AG09309 (cell line): ENCODE measurements at regions not wholly inside any gene's neighbourhood (a gene's known extent, or its start where the extent isn't known, plus 50 kb on each side); places are given as distances from the start of the nearest gene placed in this dataset.

Experiments
- DNase-seq: peaks from one replicate; pipeline ENCODE4 v3.0.0-alpha.2; 2010; ENCODE audit warnings: low read depth
- H3K4me3 ChIP-seq: 2 replicates; pipeline ENCODE4 v1.5.1; 2011; ENCODE audit warnings: mild to moderate bottlenecking, low read depth, low read length, moderate library complexity; ENCODE audit not compliant: control insufficient read depth
- CTCF ChIP-seq: IDR thresholded peaks from 2 replicates; pipeline ENCODE4 v1.5.1; 2011; ENCODE audit warnings: mild to moderate bottlenecking, low read depth, low read length, inconsistent platforms; ENCODE audit not compliant: insufficient read depth, control insufficient read depth; ENCODE audit errors: missing control alignments

GRCh38 chr4:159823743-159824142 lies 720.9 kb downstream of the RAPGEF2 start:
- DNase-seq: no peak
- no peak overlapping the region for H3K4me3 ChIP-seq
- TF ChIP-seq CTCF: no peak

- no peak for DNase-seq
- no peak overlapping the region for H3K4me3 ChIP-seq
- TF ChIP-seq CTCF: no peak
Measured at GRCh38 chr4:159828687-159829086, 725.8 kb downstream of the RAPGEF2 start.

DNA sequence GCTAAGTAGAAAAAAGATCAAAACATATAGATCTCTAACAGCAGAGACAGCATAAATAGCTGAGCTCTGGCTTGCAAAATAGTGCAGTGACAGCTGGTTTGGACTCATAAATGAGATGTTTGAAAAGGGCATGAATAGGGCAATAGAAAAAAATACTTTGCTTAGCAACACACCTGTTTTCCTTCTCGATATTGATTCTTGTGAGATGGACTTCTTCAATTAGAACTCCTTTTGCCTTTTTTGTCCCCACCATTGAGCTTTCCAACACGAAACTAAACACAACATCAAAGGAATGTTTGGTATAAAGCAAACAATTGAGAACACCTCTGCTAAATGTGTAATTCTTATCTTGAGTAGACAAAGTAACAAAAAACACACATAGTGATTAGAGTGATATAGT lies 726.3 kb downstream of the RAPGEF2 start:
- no peak for TF ChIP-seq CTCF
- no peak for DNase-seq
- H3K4me3 ChIP-seq: no peak overlapping the region

GRCh38 chr4:159837071-159837470 lies 734.2 kb downstream of the RAPGEF2 start:
- H3K4me3 ChIP-seq: no peak overlapping the region
- no peak for DNase-seq
- no peak for TF ChIP-seq CTCF

- H3K4me3 ChIP-seq: no peak overlapping the region
- no peak for DNase-seq
- TF ChIP-seq CTCF: no peak
Measured at GRCh38 chr4:159855731-159856130, 752.9 kb downstream of the RAPGEF2 start.

DNA sequence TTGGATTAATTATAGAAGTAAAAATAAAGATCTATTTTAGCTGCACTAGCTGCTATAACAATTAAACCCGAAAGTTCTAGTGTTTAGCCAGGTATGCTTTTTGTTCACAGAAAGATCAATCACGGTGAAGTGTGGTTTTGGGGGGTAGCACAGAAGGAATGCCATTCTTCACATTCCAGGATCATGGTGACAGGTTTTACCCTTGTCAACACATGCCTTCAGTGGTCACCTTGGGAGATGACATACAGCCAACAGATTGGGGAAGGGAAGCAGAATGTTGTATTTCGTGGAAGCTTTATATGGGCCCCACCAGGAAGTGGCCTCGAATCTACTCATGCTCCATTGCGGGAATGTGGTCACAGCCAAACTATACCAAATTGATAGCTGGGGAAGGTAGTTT lies 753.6 kb downstream of the RAPGEF2 start:
- DNase-seq: no peak
- H3K4me3 ChIP-seq: no peak overlapping the region
- no peak for TF ChIP-seq CTCF

DNA sequence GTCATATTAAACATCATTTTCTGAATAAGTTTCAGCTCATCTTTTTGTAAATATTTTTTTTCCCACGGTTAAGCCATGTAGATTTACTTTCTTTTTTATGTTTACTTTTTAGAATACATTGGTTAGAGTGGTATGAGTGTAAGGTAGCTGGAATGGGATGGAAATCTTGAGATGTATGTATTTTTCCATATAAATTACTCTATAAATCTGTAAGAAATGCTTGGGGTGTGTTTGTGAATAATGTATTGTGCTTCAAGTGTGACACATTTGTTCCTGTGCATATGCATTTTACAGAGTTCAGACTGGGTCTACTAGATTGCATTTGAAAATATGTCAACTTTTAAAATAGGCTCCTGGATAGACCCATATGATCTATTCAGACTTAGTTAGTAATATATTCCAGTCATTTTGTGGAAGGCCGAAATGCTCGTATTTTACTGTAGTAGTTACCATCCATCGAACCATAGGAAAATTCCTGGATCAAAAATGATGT lies 756.8 kb downstream of the RAPGEF2 start:
- no peak for DNase-seq
- H3K4me3 ChIP-seq: no peak overlapping the region
- TF ChIP-seq CTCF: no peak
